H9 (cell line): ENCODE measurements at regions not wholly inside any gene's neighbourhood (a gene's known extent, or its start where the extent isn't known, plus 50 kb on each side); places are given as distances from the start of the nearest gene placed in this dataset.

Experiments used
- DNase-seq: peaks from one replicate; pipeline ENCODE4 v3.0.0-alpha.2; 2017
- H2AFZ ChIP-seq: one replicate; pipeline ENCODE4 v1.6.1; 2013; ENCODE audit warnings: mild to moderate bottlenecking, low read length, control low read depth, moderate library complexity
- H2AK5ac ChIP-seq: 2 replicates; pipeline ENCODE4 v1.6.1; 2013; ENCODE audit warnings: low read length, control low read depth, mixed read lengths; ENCODE audit not compliant: insufficient read length
- H2BK120ac ChIP-seq: one replicate; pipeline ENCODE4 v1.6.1; 2013; ENCODE audit warnings: low read depth, mild to moderate bottlenecking, low read length, control low read depth, inconsistent platforms; ENCODE audit not compliant: poor library complexity, severe bottlenecking
- H2BK12ac ChIP-seq: 2 replicates; pipeline ENCODE4 v1.6.1; 2013; ENCODE audit warnings: low read length, control low read depth, mixed read lengths, low read depth; ENCODE audit not compliant: insufficient read length
- H2BK15ac ChIP-seq: 2 replicates; pipeline ENCODE4 v1.6.1; 2013; ENCODE audit warnings: low read depth, low read length, control low read depth
- H2BK20ac ChIP-seq: one replicate; pipeline ENCODE4 v1.6.1; 2013; ENCODE audit warnings: low read depth, mild to moderate bottlenecking, low read length, control low read depth, inconsistent platforms; ENCODE audit not compliant: poor library complexity, severe bottlenecking
- H2BK5ac ChIP-seq: 2 replicates; pipeline ENCODE4 v1.6.1; 2013; ENCODE audit warnings: low read length, control low read depth, mixed read lengths; ENCODE audit not compliant: insufficient read length
- H3K14ac ChIP-seq: 2 replicates; pipeline ENCODE4 v1.6.1; 2013; ENCODE audit warnings: low read length, control low read depth; ENCODE audit not compliant: insufficient read depth
- H3K18ac ChIP-seq: 2 replicates; pipeline ENCODE4 v1.6.1; 2013; ENCODE audit warnings: low read depth, mild to moderate bottlenecking, mixed read lengths, low read length, control low read depth; ENCODE audit not compliant: insufficient read length
- H3K23ac ChIP-seq: 2 replicates; pipeline ENCODE4 v1.6.1; 2013; ENCODE audit warnings: low read length, control low read depth, mixed read lengths, low read depth; ENCODE audit not compliant: insufficient read length
- H3K23me2 ChIP-seq: 2 replicates; pipeline ENCODE4 v1.6.1; 2013; ENCODE audit warnings: low read depth, mild to moderate bottlenecking, mixed read lengths, low read length, control low read depth; ENCODE audit not compliant: insufficient read length, poor library complexity, severe bottlenecking
- H3K27ac ChIP-seq: 2 replicates; pipeline ENCODE4 v1.5.1; 2013; ENCODE audit warnings: low read length, control low read depth, mixed read lengths, low read depth; ENCODE audit not compliant: insufficient read length
- H3K27me3 ChIP-seq: 2 replicates; pipeline ENCODE4 v1.6.1; 2013; ENCODE audit warnings: low read length, control low read depth, inconsistent platforms; ENCODE audit not compliant: insufficient read depth
- H3K4ac ChIP-seq: 2 replicates; pipeline ENCODE4 v1.6.1; 2013; ENCODE audit warnings: low read depth, mild to moderate bottlenecking, control low read depth, inconsistent platforms, low read length, moderate library complexity
- H3K4me1 ChIP-seq: 2 replicates; pipeline ENCODE4 v1.6.1; 2013; ENCODE audit warnings: low read length, control low read depth, inconsistent platforms; ENCODE audit not compliant: insufficient read depth
- H3K4me2 ChIP-seq: 2 replicates; pipeline ENCODE4 v1.6.1; 2013; ENCODE audit warnings: low read length, control low read depth, mixed read lengths; ENCODE audit not compliant: insufficient read length, insufficient read depth
- H3K56ac ChIP-seq: 2 replicates; pipeline ENCODE4 v1.6.1; 2013; ENCODE audit warnings: low read depth, mild to moderate bottlenecking, mixed read lengths, low read length, control low read depth; ENCODE audit not compliant: insufficient read length
- H3K79me1 ChIP-seq: 2 replicates; pipeline ENCODE4 v1.6.1; 2013; ENCODE audit warnings: low read depth, mild to moderate bottlenecking, moderate library complexity, low read length, control low read depth, inconsistent platforms; ENCODE audit not compliant: insufficient read depth, poor library complexity, severe bottlenecking
- H3K79me2 ChIP-seq: 2 replicates; pipeline ENCODE4 v1.6.1; 2013; ENCODE audit warnings: low read length, control low read depth, inconsistent platforms; ENCODE audit not compliant: insufficient read depth
- H3K9ac ChIP-seq: 2 replicates; pipeline ENCODE4 v1.6.1; 2013; ENCODE audit warnings: low read length, control low read depth, mixed read lengths; ENCODE audit not compliant: insufficient read length; ENCODE audit errors: extremely low read depth
- H3K9me3 ChIP-seq: one replicate; pipeline ENCODE4 v1.6.1; 2013; ENCODE audit warnings: low read depth, low read length, inconsistent platforms; ENCODE audit not compliant: control insufficient read depth
- H3T11ph ChIP-seq: one replicate; pipeline ENCODE4 v1.6.1; 2013; ENCODE audit warnings: mild to moderate bottlenecking, low read length, control low read depth, inconsistent platforms
- H4K20me1 ChIP-seq: one replicate; pipeline ENCODE4 v1.6.1; 2013; ENCODE audit not compliant: control insufficient read depth, insufficient read length, insufficient read depth
- H4K5ac ChIP-seq: 2 replicates; pipeline ENCODE4 v1.6.1; 2013; ENCODE audit warnings: low read depth, mild to moderate bottlenecking, mixed read lengths, low read length, control low read depth; ENCODE audit not compliant: insufficient read length
- H4K8ac ChIP-seq: replicated peaks from 2 replicates; pipeline ENCODE4 v1.6.1; 2013; ENCODE audit warnings: low read length, control low read depth, mixed read lengths, low read depth; ENCODE audit not compliant: insufficient read length
- H4K91ac ChIP-seq: 2 replicates; pipeline ENCODE4 v1.6.1; 2013; ENCODE audit warnings: low read depth, mild to moderate bottlenecking, moderate library complexity, mixed read lengths, low read length, control low read depth; ENCODE audit not compliant: insufficient read length
- H3K27ac Mint-ChIP-seq, 3 experiments: 2 replicates in 2 of 3; 3 replicates in 1 of 3; pipeline ENCODE4 v1.8.0; 2020 to 2021; ENCODE audit warnings: mixed read lengths in 3 of 3, mild to moderate bottlenecking in 1 of 3, moderate library complexity in 1 of 3
- H3K27me3 Mint-ChIP-seq: 2 replicates; pipeline ENCODE4 v1.8.0; 2021; ENCODE audit warnings: low read depth, mild to moderate bottlenecking, moderate library complexity, mixed read lengths
- H3K36me3 Mint-ChIP-seq, 3 experiments: 2 replicates in 2 of 3; 3 replicates in 1 of 3; pipeline ENCODE4 v1.8.0; 2020 to 2021; ENCODE audit warnings: low read depth in 3 of 3, mixed read lengths in 3 of 3; ENCODE audit not compliant: insufficient read depth in 1 of 3
- H3K4me1 Mint-ChIP-seq, 2 experiments: 2 replicates each; pipeline ENCODE4 v1.8.0; 2020; ENCODE audit warnings: mixed read lengths in 2 of 2
- H3K4me3 Mint-ChIP-seq, 2 experiments: 2 replicates in 1 of 2; 3 replicates in 1 of 2; pipeline ENCODE4 v1.8.0; 2020 to 2021; ENCODE audit warnings: mild to moderate bottlenecking in 2 of 2, mixed read lengths in 2 of 2, moderate library complexity in 1 of 2
- H3K9me3 Mint-ChIP-seq, 2 experiments: 2 replicates in 1 of 2; 3 replicates in 1 of 2; pipeline ENCODE4 v1.8.0; 2020; ENCODE audit warnings: mild to moderate bottlenecking in 2 of 2, mixed read lengths in 2 of 2, moderate library complexity in 1 of 2
- WGBS: extraction: QIAGEN DNeasy Blood & Tissue Kit; methylation state at CpG from one replicate; pipeline ENCODE4 v1.1.7; 2013; ENCODE audit warnings: missing lambda C conversion rate, low lambda C conversion rate, mixed read lengths; ENCODE audit not compliant: insufficient read length; ENCODE audit errors: extremely low coverage; 5-methylcytosine and 5-hydroxymethylcytosine counted together
- TF ChIP-seq, protein P1 (sequence below): fragments of 200-600 bp; sonication (generic); conservative IDR thresholded peaks from 3 replicates; pipeline ENCODE4 v1.8.0; 2021; ENCODE audit warnings: antibody characterized with exemption, mild to moderate bottlenecking

DNA sequence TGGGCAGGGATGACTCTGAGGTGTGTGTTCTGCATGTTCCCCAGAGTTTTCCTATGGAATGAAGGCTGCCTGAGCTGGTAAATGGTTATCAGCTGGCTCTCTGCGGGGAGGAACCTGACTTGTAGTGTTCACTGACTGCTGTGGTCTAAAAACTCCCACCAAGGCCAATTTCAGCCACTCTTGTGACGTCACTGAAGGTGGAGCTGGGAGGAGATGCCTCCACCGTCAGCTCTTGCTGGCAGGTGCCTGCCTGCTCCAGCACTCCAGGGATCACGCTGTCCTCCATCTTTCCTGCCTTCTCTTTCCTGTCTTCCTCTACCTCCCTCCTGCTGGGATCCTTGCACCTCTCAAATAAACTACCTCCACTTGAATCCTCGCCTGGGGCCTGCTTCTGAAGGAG, 209.5 kb upstream of the HS6ST1 start:
- Mint-ChIP-seq H3K9me3 (peaks cover 0 to 4% of the 10 kb centered on the region in 2 experiments; a peak in 3 of 5 replicates), H3K27me3 (peaks cover 2% of the 10 kb centered on the region; the same call in 1 of the 2 replicates), H3K4me1 (peaks cover 10% of the 10 kb centered on the region in 2 experiments), H3K36me3 (peaks cover 0 to 5% (median 0%) of the 10 kb centered on the region in 3 experiments; a peak in 2 of 7 replicates), H3K4me3 (no peak overlapping the region), H3K27ac (no peak overlapping the region)
- Histone ChIP-seq H3K79me2 (no peaks in the 10 kb centered on the region), H2BK12ac (no peak overlapping the region), H3K27me3 (no peaks in the 10 kb centered on the region), H2BK5ac (no peak overlapping the region), H2BK120ac (no peak overlapping the region), H3K9ac (no peak overlapping the region), H2BK15ac (no peak overlapping the region), H3K27ac (no peak overlapping the region), H3K4me2 (no peak overlapping the region), H3K79me1 (no peaks in the 10 kb centered on the region), H4K91ac (no peak overlapping the region), H3K9me3 (no peaks in the 10 kb centered on the region), H3K14ac (no peak overlapping the region), H2AFZ (no peak overlapping the region), H4K20me1 (no peaks in the 10 kb centered on the region), H4K8ac (no peak overlapping the region), H2AK5ac (no peak overlapping the region), H4K5ac (no peak overlapping the region), H3T11ph (no peak overlapping the region), H3K23ac (no peak overlapping the region), H3K18ac (no peak overlapping the region), H3K56ac (no peak overlapping the region), H3K4ac (no peak overlapping the region), H2BK20ac (no peak overlapping the region), H3K4me1 (no peaks in the 10 kb centered on the region), H3K23me2 (no peaks in the 10 kb centered on the region)
- DNase-seq = no peak
- TF ChIP-seq, protein P1, sequence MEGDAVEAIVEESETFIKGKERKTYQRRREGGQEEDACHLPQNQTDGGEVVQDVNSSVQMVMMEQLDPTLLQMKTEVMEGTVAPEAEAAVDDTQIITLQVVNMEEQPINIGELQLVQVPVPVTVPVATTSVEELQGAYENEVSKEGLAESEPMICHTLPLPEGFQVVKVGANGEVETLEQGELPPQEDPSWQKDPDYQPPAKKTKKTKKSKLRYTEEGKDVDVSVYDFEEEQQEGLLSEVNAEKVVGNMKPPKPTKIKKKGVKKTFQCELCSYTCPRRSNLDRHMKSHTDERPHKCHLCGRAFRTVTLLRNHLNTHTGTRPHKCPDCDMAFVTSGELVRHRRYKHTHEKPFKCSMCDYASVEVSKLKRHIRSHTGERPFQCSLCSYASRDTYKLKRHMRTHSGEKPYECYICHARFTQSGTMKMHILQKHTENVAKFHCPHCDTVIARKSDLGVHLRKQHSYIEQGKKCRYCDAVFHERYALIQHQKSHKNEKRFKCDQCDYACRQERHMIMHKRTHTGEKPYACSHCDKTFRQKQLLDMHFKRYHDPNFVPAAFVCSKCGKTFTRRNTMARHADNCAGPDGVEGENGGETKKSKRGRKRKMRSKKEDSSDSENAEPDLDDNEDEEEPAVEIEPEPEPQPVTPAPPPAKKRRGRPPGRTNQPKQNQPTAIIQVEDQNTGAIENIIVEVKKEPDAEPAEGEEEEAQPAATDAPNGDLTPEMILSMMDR = no peak
- WGBS = no CpG with 5 or more reads among the region's 5 CpGs
